K562 (cell line): ENCODE measurements at regions not wholly inside any gene's neighbourhood (a gene's known extent, or its start where the extent isn't known, plus 50 kb on each side); places are given as distances from the start of the nearest gene placed in this dataset.

Experiments used
- ATAC-seq: fragments of 200-7000 bp; cut with Tn5 transposase; 3 replicates; pipeline ENCODE4 v1.9.1; 2020; ENCODE audit warnings: moderate library complexity
- BruUV-seq: library from RNA; stranded (reverse); fragments of 400-500 nt; replicated peaks from 2 replicates; lab custom pipeline; 2021; lab: Mats Ljungman, UMichigan
- CTCF ChIA-PET: fragments of 300-600 bp; formaldehyde crosslinking; extraction: SDS; loops from one replicate; lab custom pipeline; 2021; ENCODE audit warnings: low intra/inter-chr PET ratio; lab: Yijun Ruan, JAX
- POLR2A ChIA-PET: fragments of 300-600, 350-650 bp; sonication (Branson Sonifier 250); formaldehyde crosslinking; extraction: SDS; loops from one replicate; lab custom pipeline; 2021; ENCODE audit warnings: antibody characterized with exemption, inconsistent platforms; lab: Yijun Ruan, JAX
- DNase-seq, 4 experiments: peaks; one replicate each; pipeline versions ENCODE4 v3.0.0 to v3.0.0-alpha.2; 2011 to 2018; ENCODE audit warnings: low spot score in 3 of 4, mixed read lengths in 3 of 4; ENCODE audit errors: extremely low read depth in 1 of 4
- FAIRE-seq: peaks from 2 replicates; lab custom pipeline; 2011; peaks lifted over from hg19 to GRCh38; lab: Jason Lieb, UNC
- H2AFZ ChIP-seq: 2 replicates; pipeline ENCODE4 v1.6.0; 2011; ENCODE audit warnings: low read depth, low read length, control low read depth, inconsistent platforms
- H3K27ac ChIP-seq: fragments of 200-600 bp; 3 replicates; pipeline ENCODE4 v1.8.0; 2011; ENCODE audit warnings: low read depth, mild to moderate bottlenecking, control low read depth, inconsistent platforms, low read length, moderate library complexity, mixed read lengths; ENCODE audit errors: extremely low read depth
- H3K27me3 ChIP-seq, 2 experiments: fragments of 300-600 bp in 1 of 2; 2 replicates in 1 of 2; 3 replicates in 1 of 2; pipeline versions ENCODE4 v1.6.0 to v1.8.0; 2011; ENCODE audit warnings: inconsistent platforms in 2 of 2, low read length in 2 of 2, mild to moderate bottlenecking in 1 of 2, mixed read lengths in 1 of 2, moderate library complexity in 1 of 2; ENCODE audit not compliant: control insufficient read depth in 2 of 2, insufficient read depth in 2 of 2
- H3K36me3 ChIP-seq: fragments of 300-600 bp; 3 replicates; pipeline ENCODE4 v1.8.0; 2011; ENCODE audit warnings: mild to moderate bottlenecking, low read length, inconsistent platforms; ENCODE audit not compliant: control insufficient read depth, insufficient read depth
- H3K4me1 ChIP-seq, 2 experiments: fragments of 200-600 bp in 1 of 2; replicated peaks in 1 of 2; 2 replicates in 1 of 2; 3 replicates in 1 of 2; pipeline versions ENCODE4 v1.5.1 to v1.8.0; 2011; ENCODE audit warnings: inconsistent platforms in 2 of 2, low read length in 2 of 2, mild to moderate bottlenecking in 1 of 2, mixed read lengths in 1 of 2, moderate library complexity in 1 of 2; ENCODE audit not compliant: control insufficient read depth in 2 of 2, insufficient read depth in 2 of 2
- H3K4me2 ChIP-seq: 2 replicates; pipeline ENCODE4 v1.6.1; 2011; ENCODE audit warnings: low read length, control low read depth, inconsistent platforms, mixed read lengths; ENCODE audit not compliant: insufficient read depth
- H3K4me3 ChIP-seq: fragments of 200-600 bp; sonication (generic), shearing (Covaris generic); 2 replicates; pipeline ENCODE4 v1.5.1; 2016; ENCODE audit warnings: control low read depth, inconsistent platforms
- H3K79me2 ChIP-seq: fragments of 200-600 bp; 3 replicates; pipeline ENCODE4 v1.8.0; 2011; ENCODE audit warnings: low read length, inconsistent platforms; ENCODE audit not compliant: control insufficient read depth, insufficient read depth
- H3K9ac ChIP-seq, 2 experiments: 2 replicates each; pipeline versions ENCODE4 v1.6.0 to v1.6.1; 2011; ENCODE audit warnings: low read depth in 2 of 2, low read length in 2 of 2, control low read depth in 1 of 2, inconsistent platforms in 1 of 2, mild to moderate bottlenecking in 1 of 2, mixed read lengths in 1 of 2; ENCODE audit not compliant: insufficient read depth in 1 of 2
- H3K9me1 ChIP-seq: one replicate; pipeline ENCODE4 v1.6.0; 2011; ENCODE audit warnings: inconsistent platforms, mild to moderate bottlenecking, low read length, moderate library complexity; ENCODE audit not compliant: control insufficient read depth, insufficient read depth
- H3K9me3 ChIP-seq: replicated peaks from 2 replicates; pipeline ENCODE4 v1.5.1; 2011; ENCODE audit warnings: low read depth, low read length, inconsistent platforms; ENCODE audit not compliant: control insufficient read depth, insufficient read depth
- H4K20me1 ChIP-seq: replicated peaks from 2 replicates; pipeline ENCODE4 v1.6.1; 2011; ENCODE audit warnings: low read length, inconsistent platforms, mixed read lengths; ENCODE audit not compliant: control insufficient read depth, insufficient read depth
- EZH2 ChIP-seq: IDR thresholded peaks from 2 replicates; pipeline ENCODE4 v1.6.1; 2012; ENCODE audit warnings: low read depth, mild to moderate bottlenecking, inconsistent platforms, low read length, borderline replicate concordance
- FOSL1 ChIP-seq: fragments of 200-800 bp; sonication (Bioruptor generic); conservative IDR thresholded peaks from 2 replicates; pipeline ENCODE4 v1.6.1; 2016; ENCODE audit warnings: missing genetic modification characterization, missing compliant biosample characterization
- HDGF ChIP-seq: fragments of 450-650 bp; IDR thresholded peaks from 2 replicates; pipeline ENCODE4 v1.6.1; 2016
- HIVEP1 ChIP-seq: fragments of 250-450 bp; sonication (Bioruptor Pico); IDR thresholded peaks from 2 replicates; pipeline ENCODE4 v1.4.0; 2020; ENCODE audit warnings: mild to moderate bottlenecking
- ILK ChIP-seq: fragments of 450-650 bp; IDR thresholded peaks from 2 replicates; pipeline ENCODE4 v1.6.1; 2016; ENCODE audit warnings: missing genetic modification characterization, low read depth, mild to moderate bottlenecking, missing compliant biosample characterization, moderate library complexity, borderline replicate concordance
- MBD2 ChIP-seq: sonication (generic); IDR thresholded peaks from 2 replicates; pipeline ENCODE4 v1.6.1; 2016; ENCODE audit warnings: low read depth, borderline replicate concordance
- NR1H2 ChIP-seq: sonication (generic); formaldehyde crosslinking; IDR thresholded peaks from 2 replicates; pipeline ENCODE4 v1.4.0; 2020; ENCODE audit warnings: mild to moderate bottlenecking, missing genetic modification reagents
- PHF20 ChIP-seq: fragments of 450-650 bp; IDR thresholded peaks from 2 replicates; pipeline ENCODE4 v1.6.1; 2018; ENCODE audit not compliant: partially characterized antibody
- RAD21 ChIP-seq, 2 experiments: fragments of 250-450 bp in 1 of 2; fragments of 450-650 bp in 1 of 2; sonication (Bioruptor Pico) in 1 of 2; formaldehyde crosslinking in 1 of 2; IDR thresholded peaks in 1 of 2; conservative IDR thresholded peaks in 1 of 2; 2 replicates each; pipeline versions ENCODE4 v1.4.0 to v1.8.0; 2020 to 2022; ENCODE audit warnings: mild to moderate bottlenecking in 2 of 2, moderate library complexity in 1 of 2
- RBM15 ChIP-seq: fragments of 200-400 bp; formaldehyde crosslinking; IDR thresholded peaks from 2 replicates; pipeline ENCODE4 v1.6.1; 2018; ENCODE audit warnings: mild to moderate bottlenecking, low read length, moderate library complexity; ENCODE audit not compliant: insufficient read depth
- SETDB1 ChIP-seq: IDR thresholded peaks from one replicate; pipeline ENCODE4 v1.6.1; 2012; ENCODE audit warnings: low read length, control low read depth, inconsistent platforms
- ZNF589 ChIP-seq: fragments of 200-800 bp; sonication (Bioruptor generic); IDR thresholded peaks from 2 replicates; pipeline ENCODE4 v1.6.1; 2016; ENCODE audit warnings: low read depth, missing genetic modification characterization, missing compliant biosample characterization
- WGBS: fragments of 100-300 bp; shearing (Covaris generic); methylation state at CpG from one replicate; pipeline ENCODE4 v1.1.6; 2016; ENCODE audit warnings: low coverage, mixed read lengths; ENCODE audit not compliant: insufficient coverage; ENCODE audit errors: missing lambda C conversion rate; 5-methylcytosine and 5-hydroxymethylcytosine counted together
- in situ Hi-C: fragments of 300-500 bp; cut with MboI; formaldehyde crosslinking; loops from 4 replicates; pipeline ENCODE4 v1.15.0; 2018; ENCODE audit warnings: inconsistent platforms, mixed read lengths
- intact Hi-C: fragments of 100-400 bp; cut with micrococcal nuclease; formaldehyde crosslinking; loops from 2 replicates; pipeline ENCODE4 v1.14.2; 2022

- ATAC-seq: no peak
- no peak overlapping the region for H3K4me2 ChIP-seq
- H3K4me3 ChIP-seq: no peak overlapping the region
- ChIA-PET CTCF (interaction anchor here (0.6 kb wide), 1 partner anchor 1231 kb away, joined by 3 read pairs; no protein-coding TSS in a partner anchor), POLR2A (no interaction called here)
- H4K20me1 ChIP-seq: no peaks in the 10 kb centered on the region
- H3K9me3 ChIP-seq: no peaks in the 10 kb centered on the region
- no TSS peak for BruUV-seq
- in situ Hi-C loops: no loop called here
- WGBS: 7% methylated on average over 1 of the region's 1 CpG
- H3K27ac ChIP-seq: no peak overlapping the region
- H3K9ac ChIP-seq: no peak overlapping the region
- H3K9me1 ChIP-seq: no peaks in the 10 kb centered on the region
- no peaks in the 10 kb centered on the region for H3K27me3 ChIP-seq
- no peak overlapping the region for H2AFZ ChIP-seq
- no peaks in the 10 kb centered on the region for H3K79me2 ChIP-seq
- intact Hi-C loops: no loop called here
- no peak for TF ChIP-seq EZH2
- TF ChIP-seq HDGF: no peak
- TF ChIP-seq NR1H2 (CRISPR knock-in tag): no peak
- 0 out of 4 replicates have a peak, but pooled peaks of 1 of the 2 experiments have one; percentile 15 for TF ChIP-seq RAD21 (CRISPR knock-in tag; conservative IDR thresholded peaks at IDR 0.05 in 1 of 2, IDR thresholded peaks at IDR 0.05 in 1 of 2)
- peak; percentile 41; the same call in 1 of the 2 replicates for TF ChIP-seq FOSL1 (tag)
- TF ChIP-seq ILK (tag): no peak
- DNase-seq: no peak
- H3K36me3 ChIP-seq: no peaks in the 10 kb centered on the region
- H3K4me1 ChIP-seq: no peaks in the 10 kb centered on the region; a peak in 1 of 5 replicates
- no peak for FAIRE-seq
These were observed 524.0 kb downstream of the UTRN start for GRCh38 chr6:144809120-144809519.

- Histone ChIP-seq H3K27me3 (no peaks in the 10 kb centered on the region), H3K9ac (no peak overlapping the region), H3K4me2 (no peak overlapping the region), H3K27ac (no peak overlapping the region), H3K9me3 (no peaks in the 10 kb centered on the region), H3K36me3 (no peaks in the 10 kb centered on the region), H2AFZ (no peak overlapping the region), H3K79me2 (no peaks in the 10 kb centered on the region), H3K4me3 (no peak overlapping the region), H3K9me1 (no peaks in the 10 kb centered on the region), H4K20me1 (no peaks in the 10 kb centered on the region), H3K4me1 (no peaks in the 10 kb centered on the region; a peak in 1 of 5 replicates)
- TF ChIP-seq MBD2 (no peak), ZNF589 (CRISPR knock-in tag) (no peak), PHF20 (no peak), SETDB1 (no peak), RBM15 (no peak), HIVEP1 (CRISPR knock-in tag) (no peak)
- ChIA-PET POLR2A (no interaction called here), CTCF (no interaction called here)
- DNase-seq: no peak
- ATAC-seq: no peak
- intact Hi-C loops (no loop called here), in situ Hi-C loops (no loop called here)
- FAIRE-seq: no peak
- WGBS: 13% methylated on average over 5 of the region's 5 CpGs
- no TSS peak for BruUV-seq
These were observed 524.8 kb downstream of the UTRN start for GRCh38 chr6:144809969-144810368.
